ENCODE measurements at regions not wholly inside any gene's neighbourhood (a gene's known extent, or its start where the extent isn't known, plus 50 kb on each side); places are given as distances from the start of the nearest gene placed in this dataset.

GRCh38 chr3:116873142-116873541, 163.6 kb downstream of the TUSC7 start:
- TF ChIP-seq POLR2AphosphoS5 (IDR thresholded peaks at IDR 0.05; ENCODE audit: low read depth, low read length) (no peak), REST (IDR thresholded peaks at IDR 0.05; ENCODE audit: insufficient read depth in 1 of 2, low read depth in 2 of 2, low read length in 2 of 2) (no peak), SIN3A (IDR thresholded peaks at IDR 0.05; ENCODE audit: borderline replicate concordance, insufficient read depth, low read length) (no peak), TAF1 (IDR thresholded peaks at IDR 0.05; ENCODE audit: borderline replicate concordance, insufficient read depth, low read length) (no peak), FOXP2 (optimal IDR thresholded peaks at IDR 0.05; ENCODE audit: borderline replicate concordance, extremely low read depth, extremely low read length, insufficient read depth) (no peak)

All from PFSK-1 (cell line).